GM12865 (cell line): ENCODE measurements at regions not wholly inside any gene's neighbourhood (a gene's known extent, or its start where the extent isn't known, plus 50 kb on each side); places are given as distances from the start of the nearest gene placed in this dataset.

Source experiments
- DNase-seq: peaks from one replicate; pipeline ENCODE4 v3.0.0; 2010; ENCODE audit warnings: low read depth
- H3K4me3 ChIP-seq: 2 replicates; pipeline ENCODE4 v1.5.1; 2011; ENCODE audit warnings: mild to moderate bottlenecking, low read depth, low read length, control low read depth
- CTCF ChIP-seq: IDR thresholded peaks from 2 replicates; pipeline ENCODE4 v1.5.1; 2011; ENCODE audit warnings: low read length, control low read depth, low read depth, inconsistent platforms; ENCODE audit not compliant: insufficient read depth; ENCODE audit errors: missing control alignments

GRCh38 chr2:111219285-111219684 lies 98.6 kb downstream of the BCL2L11 start:
- DNase-seq: peak; percentile 90
- H3K4me3 ChIP-seq: no peak overlapping the region
- TF ChIP-seq CTCF: no peak

GRCh38 chr2:111219734-111220505 lies 99.2 kb downstream of the BCL2L11 start:
- H3K4me3 ChIP-seq: no peak overlapping the region
- no peak for DNase-seq
- TF ChIP-seq CTCF: no peak

GRCh38 chr2:111220962-111221361 lies 100.2 kb downstream of the BCL2L11 start:
- no peak overlapping the region for H3K4me3 ChIP-seq
- TF ChIP-seq CTCF: no peak
- DNase-seq: no peak

GRCh38 chr2:111221701-111222100 lies 101.0 kb downstream of the BCL2L11 start:
- TF ChIP-seq CTCF: no peak
- no peak overlapping the region for H3K4me3 ChIP-seq
- no peak for DNase-seq

- no peak for DNase-seq
- no peak for TF ChIP-seq CTCF
- H3K4me3 ChIP-seq: no peak overlapping the region
Observed at GRCh38 chr2:111222204-111222866, 101.6 kb downstream of the BCL2L11 start.

- H3K4me3 ChIP-seq: no peak overlapping the region
- no peak for TF ChIP-seq CTCF
- DNase-seq: peak; percentile 13
Observed at GRCh38 chr2:111225856-111226255, 105.1 kb downstream of the BCL2L11 start.
